ENCODE measurements at regions not wholly inside any gene's neighbourhood (a gene's known extent, or its start where the extent isn't known, plus 50 kb on each side); places are given as distances from the start of the nearest gene placed in this dataset.
"Not testable (repeated sequence)": the region's sequence is repeated elsewhere in the genome, so short reads cannot be mapped to it uniquely, and the experiment has no call there.

DNA sequence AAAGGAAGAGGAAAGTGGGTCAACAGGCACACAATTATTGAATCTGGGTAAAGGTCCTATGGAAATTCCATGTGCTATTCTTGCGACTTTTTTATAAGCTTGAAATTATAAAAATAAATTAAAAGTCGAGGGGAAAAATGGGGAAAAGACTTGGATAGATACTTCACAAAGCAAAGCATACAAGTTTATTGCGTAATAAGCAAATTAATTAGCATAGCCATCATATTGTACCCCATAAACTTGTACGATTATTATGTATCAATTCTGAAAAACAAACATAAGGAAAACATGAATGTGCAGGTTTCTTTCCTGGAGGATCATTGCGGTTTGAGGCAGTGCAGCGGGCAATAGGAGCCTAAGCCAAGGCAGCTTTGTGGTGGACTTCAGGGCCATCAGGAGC is 351.6 kb upstream of the NOX3 start:
- DNase-seq (ENCODE audit: low read depth, low spot score): no peak

DNA sequence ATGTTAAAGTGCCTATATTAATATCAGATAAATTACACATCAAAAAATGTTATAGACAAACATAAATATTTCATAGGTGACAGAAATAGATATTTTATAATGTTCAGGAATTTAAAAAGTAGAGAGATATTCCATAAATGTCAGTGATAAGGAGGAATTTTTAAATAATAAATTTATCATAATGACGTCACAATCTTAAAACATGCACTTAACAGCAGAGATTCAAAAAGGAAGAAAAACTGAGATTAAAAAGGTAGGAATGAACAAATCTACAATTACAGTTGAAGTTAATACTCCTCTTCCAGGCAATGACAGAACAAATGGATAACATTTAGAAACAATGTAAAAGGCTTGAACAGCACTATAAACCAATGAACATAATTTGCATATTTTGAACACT is 345.4 kb upstream of the NOX3 start:
- Histone ChIP-seq H3K36me3 (ENCODE audit: insufficient read depth, low read length) (no peaks in the 10 kb centered on the region), H3K9ac (ENCODE audit: insufficient read length) (no peak overlapping the region), H3K9me3 (ENCODE audit: low read depth, low read length) (no peaks in the 10 kb centered on the region), H3K4me3 (no peak overlapping the region), H3K27ac (no peak overlapping the region)
- TF ChIP-seq FOXP2 (optimal IDR thresholded peaks at IDR 0.05; ENCODE audit: control extremely low read depth, extremely low read length, insufficient read depth) (no peak), POLR2AphosphoS5 (IDR thresholded peaks at IDR 0.05; ENCODE audit: borderline replicate concordance, low read depth, low read length) (no peak), EZH2 (IDR thresholded peaks at IDR 0.05) (no peak)
- no peak for DNase-seq (ENCODE audit: low read depth, low spot score)

More for the DNA sequence above, 351.6 kb upstream of the NOX3 start:
- H3K27ac ChIP-seq: no peak overlapping the region
- H3K4me3 ChIP-seq: no peak overlapping the region
- no peak for TF ChIP-seq EZH2 (IDR thresholded peaks at IDR 0.05)
- no peak for TF ChIP-seq FOXP2 (optimal IDR thresholded peaks at IDR 0.05; ENCODE audit: control extremely low read depth, extremely low read length, insufficient read depth)
- no peaks in the 10 kb centered on the region for H3K9me3 ChIP-seq (ENCODE audit: low read depth, low read length)
- no peak overlapping the region for H3K9ac ChIP-seq (ENCODE audit: insufficient read length)
- H3K36me3 ChIP-seq (ENCODE audit: insufficient read depth, low read length): no peaks in the 10 kb centered on the region

DNA sequence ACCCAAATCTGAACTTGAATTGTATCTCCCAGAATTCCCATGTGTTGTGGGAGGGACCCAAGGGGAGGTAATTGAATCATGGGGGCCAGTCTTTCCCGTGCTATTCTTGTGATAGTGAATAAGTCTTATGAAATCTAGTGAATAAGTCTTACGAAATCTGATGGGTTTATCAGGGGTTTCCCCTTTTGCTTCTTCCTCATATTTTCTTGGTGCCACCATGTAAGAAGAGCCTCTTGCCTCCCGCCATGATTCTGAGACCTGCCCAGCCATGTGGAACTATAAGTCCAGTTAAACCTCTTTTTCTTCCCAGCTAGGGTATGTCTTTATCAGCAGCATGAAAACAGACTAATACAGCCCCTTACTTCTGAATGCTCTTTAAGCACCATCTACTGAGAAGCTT is 343.2 kb upstream of the NOX3 start:
- not testable (repeated sequence) for H3K36me3 ChIP-seq (ENCODE audit: insufficient read depth, low read length); H3K27ac ChIP-seq; H3K9me3 ChIP-seq (ENCODE audit: low read depth, low read length); H3K9ac ChIP-seq (ENCODE audit: insufficient read length); DNase-seq (ENCODE audit: low read depth, low spot score); H3K4me3 ChIP-seq

DNA sequence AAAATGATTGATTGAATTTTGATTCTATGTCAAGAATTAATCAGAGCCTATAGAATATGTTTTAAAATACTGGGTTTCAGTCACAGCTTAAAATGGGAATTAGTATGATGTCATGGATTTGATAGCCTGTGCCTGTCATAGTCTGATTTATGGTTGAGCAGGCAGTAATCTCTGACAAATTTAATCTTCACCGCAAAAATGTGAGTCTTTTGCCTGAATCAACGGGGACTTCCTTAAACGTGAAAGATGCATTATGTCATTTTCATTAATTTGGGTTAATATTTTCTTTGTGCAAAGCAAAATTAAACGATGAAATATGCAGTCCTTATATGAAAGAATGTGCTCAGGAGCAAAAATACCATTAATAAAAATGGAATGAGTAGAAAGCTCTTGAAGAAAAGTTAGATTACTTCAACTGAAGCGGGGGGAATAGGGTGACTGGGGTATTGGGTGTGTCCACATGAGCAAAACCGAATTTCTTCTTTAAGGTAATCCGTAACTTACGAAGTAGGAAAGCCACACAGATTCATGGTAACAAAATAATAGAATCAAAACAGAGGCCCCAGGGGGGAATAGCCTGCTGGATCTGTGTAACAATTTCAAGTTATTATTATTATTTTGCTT is 339.6 kb upstream of the NOX3 start:
- Histone ChIP-seq H3K27ac (no peak overlapping the region), H3K9ac (ENCODE audit: insufficient read length) (no peak overlapping the region), H3K9me3 (ENCODE audit: low read depth, low read length) (no peaks in the 10 kb centered on the region), H3K4me3 (no peak overlapping the region), H3K36me3 (ENCODE audit: insufficient read depth, low read length) (no peaks in the 10 kb centered on the region)
- no peak for TF ChIP-seq FOXP2 (optimal IDR thresholded peaks at IDR 0.05; ENCODE audit: control extremely low read depth, extremely low read length, insufficient read depth)
- no peak for TF ChIP-seq EZH2 (IDR thresholded peaks at IDR 0.05)
- no peak for TF ChIP-seq POLR2AphosphoS5 (IDR thresholded peaks at IDR 0.05; ENCODE audit: borderline replicate concordance, low read depth, low read length)
- peak; percentile 30 for DNase-seq (ENCODE audit: low read depth, low spot score)

DNA sequence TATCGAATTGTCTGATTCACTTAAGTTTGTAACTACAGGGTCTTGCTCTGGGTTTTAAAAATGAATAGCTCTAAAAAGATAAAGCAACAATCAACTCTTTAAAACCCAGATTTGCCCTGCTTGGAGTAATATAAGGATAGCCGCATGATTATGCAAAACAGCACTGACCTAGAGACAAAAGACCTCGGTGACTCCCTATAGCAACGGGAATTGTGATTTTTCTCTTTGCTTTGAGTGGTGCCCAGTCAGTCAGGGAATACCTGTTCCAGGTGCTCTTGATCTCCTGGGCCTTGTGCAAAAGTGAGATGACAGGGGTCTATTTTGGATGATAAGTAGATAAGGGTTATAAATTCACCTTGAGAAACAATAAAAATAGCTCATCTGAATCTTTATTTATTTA is 336.3 kb upstream of the NOX3 start:
- no peaks in the 10 kb centered on the region for H3K9me3 ChIP-seq (ENCODE audit: low read depth, low read length)
- H3K4me3 ChIP-seq: no peak overlapping the region
- TF ChIP-seq POLR2AphosphoS5 (IDR thresholded peaks at IDR 0.05; ENCODE audit: borderline replicate concordance, low read depth, low read length) (no peak), EZH2 (IDR thresholded peaks at IDR 0.05) (no peak), FOXP2 (optimal IDR thresholded peaks at IDR 0.05; ENCODE audit: control extremely low read depth, extremely low read length, insufficient read depth) (no peak)
- H3K9ac ChIP-seq (ENCODE audit: insufficient read length): no peak overlapping the region
- H3K36me3 ChIP-seq (ENCODE audit: insufficient read depth, low read length): no peaks in the 10 kb centered on the region
- no peak overlapping the region for H3K27ac ChIP-seq
- no peak for DNase-seq (ENCODE audit: low read depth, low spot score)

DNA sequence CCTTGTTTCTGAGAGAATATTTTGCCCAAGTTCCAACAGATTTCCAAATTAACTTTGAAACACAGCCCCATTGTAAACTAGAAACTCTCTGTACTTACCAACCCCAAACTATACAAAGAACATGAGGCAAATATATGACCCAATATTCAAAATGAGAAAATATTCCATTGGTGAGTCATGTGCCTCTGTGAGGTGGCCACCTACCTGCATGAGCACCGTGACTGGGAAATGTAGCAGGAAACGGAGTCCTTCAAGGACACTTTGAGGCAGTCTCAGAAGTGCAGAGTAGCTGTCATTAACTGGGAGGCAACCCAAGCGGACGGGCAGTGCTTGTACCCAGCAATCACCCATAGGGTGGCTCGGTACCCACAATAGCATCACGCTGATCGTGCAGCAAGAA is 335.5 kb upstream of the NOX3 start:
- TF ChIP-seq FOXP2 (optimal IDR thresholded peaks at IDR 0.05; ENCODE audit: control extremely low read depth, extremely low read length, insufficient read depth) (no peak), EZH2 (IDR thresholded peaks at IDR 0.05) (no peak), POLR2AphosphoS5 (IDR thresholded peaks at IDR 0.05; ENCODE audit: borderline replicate concordance, low read depth, low read length) (no peak)
- no peaks in the 10 kb centered on the region for H3K9me3 ChIP-seq (ENCODE audit: low read depth, low read length)
- H3K4me3 ChIP-seq: no peak overlapping the region
- H3K27ac ChIP-seq: no peak overlapping the region
- H3K36me3 ChIP-seq (ENCODE audit: insufficient read depth, low read length): no peaks in the 10 kb centered on the region
- no peak overlapping the region for H3K9ac ChIP-seq (ENCODE audit: insufficient read length)
- no peak for DNase-seq (ENCODE audit: low read depth, low spot score)

DNA sequence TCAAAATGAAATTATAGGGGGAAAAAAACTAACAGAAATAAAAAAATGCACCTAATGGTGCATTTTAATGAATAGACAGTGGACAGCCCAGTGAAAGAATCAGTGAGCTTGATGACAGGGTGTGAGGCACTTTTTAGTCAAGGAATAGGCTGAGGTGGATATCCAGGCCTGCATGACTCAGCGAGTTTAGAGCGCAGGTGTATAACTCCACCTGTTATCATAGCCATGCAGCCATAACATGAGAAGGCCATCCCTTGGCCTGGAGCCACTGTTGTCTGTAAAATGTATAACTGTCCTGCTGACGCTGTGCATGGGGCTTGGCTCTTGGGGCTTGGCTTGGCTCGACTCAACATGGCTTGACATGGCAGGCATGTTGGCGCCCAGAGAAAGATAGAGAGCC is 331.5 kb upstream of the NOX3 start:
- Histone ChIP-seq H3K4me3 (no peak overlapping the region), H3K9me3 (ENCODE audit: low read depth, low read length) (no peaks in the 10 kb centered on the region), H3K36me3 (ENCODE audit: insufficient read depth, low read length) (no peaks in the 10 kb centered on the region), H3K27ac (no peak overlapping the region), H3K9ac (ENCODE audit: insufficient read length) (no peak overlapping the region)
- no peak for TF ChIP-seq POLR2AphosphoS5 (IDR thresholded peaks at IDR 0.05; ENCODE audit: borderline replicate concordance, low read depth, low read length)
- no peak for TF ChIP-seq EZH2 (IDR thresholded peaks at IDR 0.05)
- TF ChIP-seq FOXP2 (optimal IDR thresholded peaks at IDR 0.05; ENCODE audit: control extremely low read depth, extremely low read length, insufficient read depth): no peak
- no peak for DNase-seq (ENCODE audit: low read depth, low spot score)

DNA sequence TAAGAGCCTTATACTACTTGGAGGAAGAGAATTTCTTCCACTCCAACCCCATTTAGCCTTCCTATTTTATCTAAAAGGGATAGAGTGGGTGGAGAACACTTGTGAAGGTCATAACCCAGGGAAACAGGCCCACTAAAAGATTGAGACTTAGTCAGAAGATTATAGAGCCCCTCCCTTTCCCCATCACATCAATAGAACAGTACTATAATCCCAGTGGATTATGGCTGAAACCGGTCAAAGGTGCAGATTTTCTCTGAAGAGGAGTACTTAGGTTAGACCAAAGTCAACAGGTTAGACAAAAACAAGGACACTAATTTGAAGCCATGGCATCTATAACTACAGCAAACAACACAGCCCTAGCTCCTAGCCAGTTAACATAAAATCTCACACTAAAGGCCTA is 330.9 kb upstream of the NOX3 start:
- no peak overlapping the region for H3K9ac ChIP-seq (ENCODE audit: insufficient read length)
- TF ChIP-seq FOXP2 (optimal IDR thresholded peaks at IDR 0.05; ENCODE audit: control extremely low read depth, extremely low read length, insufficient read depth) (no peak), EZH2 (IDR thresholded peaks at IDR 0.05) (no peak), POLR2AphosphoS5 (IDR thresholded peaks at IDR 0.05; ENCODE audit: borderline replicate concordance, low read depth, low read length) (no peak)
- DNase-seq (ENCODE audit: low read depth, low spot score): no peak
- H3K36me3 ChIP-seq (ENCODE audit: insufficient read depth, low read length): no peaks in the 10 kb centered on the region
- H3K9me3 ChIP-seq (ENCODE audit: low read depth, low read length): no peaks in the 10 kb centered on the region
- no peak overlapping the region for H3K4me3 ChIP-seq
- no peak overlapping the region for H3K27ac ChIP-seq

DNA sequence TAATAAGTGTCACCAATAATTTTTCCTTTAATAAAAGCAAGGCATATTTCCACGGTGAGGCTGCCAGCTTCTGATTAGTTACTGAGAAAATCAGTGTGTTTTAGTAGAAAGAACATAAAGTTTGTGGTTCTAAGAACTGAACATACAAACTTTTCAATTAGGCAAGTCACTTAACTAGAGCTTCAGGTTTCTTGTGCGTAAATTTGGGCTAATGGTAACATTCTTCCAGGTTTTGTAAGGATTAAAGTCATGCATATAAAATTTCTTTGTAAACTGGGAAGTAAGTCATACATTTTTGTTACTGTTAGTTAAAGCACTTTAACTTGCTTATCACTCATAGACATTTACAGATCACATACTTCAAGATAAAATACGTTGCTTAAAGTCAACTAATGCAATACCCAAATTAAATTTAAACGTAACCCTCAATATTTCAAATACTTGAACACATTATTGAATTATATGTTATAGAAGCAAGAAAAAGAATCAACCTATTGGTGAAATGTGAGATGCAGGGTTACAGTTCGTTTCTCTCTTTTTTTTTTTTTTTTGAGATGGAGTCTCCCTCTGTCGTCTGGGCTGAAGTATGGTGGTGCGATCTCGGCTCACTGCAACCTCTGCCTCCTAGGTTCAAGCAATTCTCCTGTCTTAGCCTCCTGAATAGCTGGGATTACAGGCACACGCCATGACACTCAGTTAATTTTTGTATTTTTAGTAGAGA is 327.3 kb upstream of the NOX3 start:
- no peaks in the 10 kb centered on the region for H3K36me3 ChIP-seq (ENCODE audit: insufficient read depth, low read length)
- no peaks in the 10 kb centered on the region for H3K9me3 ChIP-seq (ENCODE audit: low read depth, low read length)
- H3K4me3 ChIP-seq: no peak overlapping the region
- H3K27ac ChIP-seq: no peak overlapping the region
- H3K9ac ChIP-seq (ENCODE audit: insufficient read length): no peak overlapping the region
- TF ChIP-seq EZH2 (IDR thresholded peaks at IDR 0.05) (no peak), FOXP2 (optimal IDR thresholded peaks at IDR 0.05; ENCODE audit: control extremely low read depth, extremely low read length, insufficient read depth) (no peak), POLR2AphosphoS5 (IDR thresholded peaks at IDR 0.05; ENCODE audit: borderline replicate concordance, low read depth, low read length) (no peak)
- DNase-seq (ENCODE audit: low read depth, low spot score): no peak

Measured in SK-N-MC (cell line).